ENCODE measurements at regions not wholly inside any gene's neighbourhood (a gene's known extent, or its start where the extent isn't known, plus 50 kb on each side); places are given as distances from the start of the nearest gene placed in this dataset.

GRCh38 chr11:27215471-27216269 is 147.3 kb downstream of the CCDC34 start:
- H3K4me3 ChIP-seq (ENCODE audit: insufficient read depth, low read depth, low read length), result no peak overlapping the region
- H3K4me2 ChIP-seq (ENCODE audit: low read depth, low read length), result no peak overlapping the region; the same call in 1 of the 2 replicates
- H2AK5ac ChIP-seq (ENCODE audit: low read depth, low read length), result peak overlapping the region; percentile 3; the same call in 1 of the 2 replicates
- no peak overlapping the region for H4K5ac ChIP-seq (ENCODE audit: low read depth, low read length)
- H3K23ac ChIP-seq (ENCODE audit: low read depth, low read length), result no peak overlapping the region
- BruUV-seq (replicated peaks), result no TSS peak
- ATAC-seq (ENCODE audit: low read depth) (no peak), DNase-seq (no peak)
- CTCF ChIA-PET, result interaction anchor here (0.8 to 1.4 kb wide), 2 partner anchors 32 to 270 kb away, joined by 3 to 4 read pairs; no protein-coding TSS in a partner anchor
- peak overlapping the region; percentile 48; the same call in 2 of the 3 replicates for H2BK15ac ChIP-seq (ENCODE audit: low read depth, low read length)
- H3K9me3 ChIP-seq (ENCODE audit: control insufficient read depth, insufficient read depth, low read length), result no peaks in the 10 kb centered on the region
- peaks cover 27% of the 10 kb centered on the region for H3K4me1 ChIP-seq (ENCODE audit: control insufficient read depth, insufficient read depth, low read length)
- no peaks in the 10 kb centered on the region for H4K20me1 ChIP-seq (ENCODE audit: insufficient read depth, low read length)
- TF ChIP-seq SMC3 (IDR thresholded peaks at IDR 0.05; ENCODE audit: low read depth, low read length), result no peak
- H2AK9ac ChIP-seq (replicated peaks; ENCODE audit: low read depth, low read length, poor library complexity), result peak overlapping the region; percentile 31
- H3K18ac ChIP-seq (ENCODE audit: low read depth, low read length), result peak overlapping the region; percentile 3; the same call in 1 of the 2 replicates
- WGBS, 2 experiments (ENCODE audit: extremely low coverage in 2 of 2, insufficient read length in 1 of 2), result 100% methylated on average over 3 of the region's 6 CpGs; no CpG with 5 or more reads in 1 of the 2 experiments
- H3K56ac ChIP-seq (ENCODE audit: extremely low read depth, insufficient read depth, low read length), result no peak overlapping the region
- H2BK120ac ChIP-seq (ENCODE audit: low read depth, low read length), result peak overlapping the region; percentile 67; the same call in 1 of the 2 replicates
- H3K14ac ChIP-seq (replicated peaks; ENCODE audit: low read depth, low read length), result no peak overlapping the region; the same call in 1 of the 2 replicates
- H2AFZ ChIP-seq (replicated peaks; ENCODE audit: low read length, poor library complexity), result peak overlapping the region; percentile 71
- dilution Hi-C loops (cut with HindIII; ENCODE audit: low sequenced_read_pairs, unreplicated experiment) (no loop called here), intact Hi-C loops (cut with micrococcal nuclease) (loop anchor here (10.0 kb wide), 1 partner anchor 69 kb away; no protein-coding TSS in a partner anchor), in situ Hi-C loops (cut with MboI; ENCODE audit: low sequenced_read_pairs) (no loop called here)
- H3K36me3 ChIP-seq (ENCODE audit: control insufficient read depth, insufficient read depth, low read length), result no peaks in the 10 kb centered on the region
- peak overlapping the region in 1 of 2 experiments; percentile 8; a peak in 1 of 4 replicates for H4K8ac ChIP-seq (ENCODE audit: low read depth in 2 of 2, low read length in 2 of 2)
- H2BK5ac ChIP-seq (ENCODE audit: low read depth, low read length, poor library complexity, severe bottlenecking), result no peak overlapping the region
- H3K79me1 ChIP-seq (ENCODE audit: low read depth in 1 of 2, low read length in 2 of 2), result no peaks in the 10 kb centered on the region
- H4K91ac ChIP-seq (ENCODE audit: insufficient read depth, low read depth, low read length), result peak overlapping the region; percentile 36; the same call in 1 of the 2 replicates
- no peak overlapping the region for H3K9ac ChIP-seq (ENCODE audit: low read depth, low read length)
- POLR2A ChIA-PET (ENCODE audit: unreplicated experiment), result interaction anchor here (0.6 kb wide), 1 partner anchor 270 kb away, joined by 3 read pairs; no protein-coding TSS in a partner anchor
- H2BK20ac ChIP-seq (ENCODE audit: low read depth, low read length), result peak overlapping the region; percentile 1
- H3K27me3 ChIP-seq (ENCODE audit: control insufficient read depth, insufficient read depth, low read length), result no peaks in the 10 kb centered on the region
- H3K27ac ChIP-seq (ENCODE audit: insufficient read depth, low read length), result no peak overlapping the region
- H3K9me1 ChIP-seq (ENCODE audit: insufficient read depth, low read length), result peaks cover 22% of the 10 kb centered on the region
- peak overlapping the region; percentile 71 for H3K4ac ChIP-seq (ENCODE audit: low read depth, low read length)
